Sigmoid colon (tissue), 6 donors: ENCODE measurements at regions not wholly inside any gene's neighbourhood (a gene's known extent, or its start where the extent isn't known, plus 50 kb on each side); places are given as distances from the start of the nearest gene placed in this dataset.

Experiments
- DNase-seq: peaks from one replicate; pipeline ENCODE4 v3.0.0-alpha.2; 2019
- H3K27ac ChIP-seq, 4 donors: fragments of 200-600 bp; sonication (generic); one replicate each; pipeline ENCODE4 v1.5.1; 2016 to 2019; ENCODE audit warnings: mild to moderate bottlenecking in 1 of 4
- H3K27me3 ChIP-seq, 3 donors: fragments of 200-600 bp; sonication (generic); one replicate each; pipeline ENCODE4 v1.5.1; 2019; ENCODE audit warnings: mild to moderate bottlenecking in 1 of 3
- H3K36me3 ChIP-seq, 4 donors: fragments of 200-600 bp; sonication (generic); one replicate each; pipeline ENCODE4 v1.5.1; 2016 to 2019
- H3K4me1 ChIP-seq, 4 donors: fragments of 200-600 bp; sonication (generic); one replicate each; pipeline ENCODE4 v1.5.1; 2017 to 2019
- H3K4me3 ChIP-seq, 4 donors: fragments of 200-600 bp; sonication (generic); one replicate each; pipeline ENCODE4 v1.5.1; 2017 to 2019; ENCODE audit warnings: mild to moderate bottlenecking in 2 of 4, moderate library complexity in 1 of 4
- H3K9me3 ChIP-seq, 4 donors: fragments of 200-600 bp in 3 of 4; sonication (generic) in 3 of 4; one replicate each; pipeline versions ENCODE4 v1.5.1 to v1.6.1; 2013 to 2019
- CTCF ChIP-seq, 4 experiments: fragments of 450-650 bp in 3 of 4; fragments of 200-600 bp in 1 of 4; IDR thresholded peaks; one replicate each; pipeline ENCODE4 v1.5.1; 2016 to 2019; ENCODE audit warnings: antibody characterized with exemption in 4 of 4, mild to moderate bottlenecking in 3 of 4, moderate library complexity in 2 of 4
- EP300 ChIP-seq, 4 donors: sonication (generic); formaldehyde crosslinking; IDR thresholded peaks; one replicate each; pipeline ENCODE4 v1.6.1; 2017; ENCODE audit warnings: antibody characterized with exemption in 4 of 4
- POLR2A ChIP-seq, 2 donors: fragments of 450-650 bp; IDR thresholded peaks; one replicate each; pipeline ENCODE4 v1.6.1; 2016; ENCODE audit warnings: antibody characterized with exemption in 2 of 2, mild to moderate bottlenecking in 2 of 2, moderate library complexity in 2 of 2
- POLR2AphosphoS5 ChIP-seq, 4 donors: sonication (generic); formaldehyde crosslinking; IDR thresholded peaks; one replicate each; pipeline ENCODE4 v1.6.1; 2017; ENCODE audit warnings: antibody characterized with exemption in 4 of 4
- WGBS, 2 donors: extraction: QIAGEN DNeasy Blood & Tissue Kit; methylation state at CpG; one replicate each; pipeline ENCODE4 v1.1.7; 2013; 5-methylcytosine and 5-hydroxymethylcytosine counted together
- intact Hi-C: fragments of 100-400 bp; cut with DNase I; formaldehyde crosslinking; loops from one replicate; pipeline ENCODE4 v1.15.1; 2023
- donor health status: healthy with polysubstance abuse.
- donor health status: healthy.

GRCh38 chr3:168292296-168292695 is 196.6 kb upstream of the GOLIM4 start:
- Histone ChIP-seq H3K4me1 (no peaks in the 10 kb centered on the region), H3K27ac (no peak overlapping the region), H3K27me3 (no peaks in the 10 kb centered on the region), H3K4me3 (no peak overlapping the region), H3K9me3 (no peaks in the 10 kb centered on the region), H3K36me3 (no peaks in the 10 kb centered on the region)
- intact Hi-C loops, result no loop called here
- no peak for TF ChIP-seq POLR2A (IDR thresholded peaks at IDR 0.05)
- no peak for TF ChIP-seq POLR2AphosphoS5 (IDR thresholded peaks at IDR 0.05)
- TF ChIP-seq CTCF (IDR thresholded peaks at IDR 0.05), result no peak
- TF ChIP-seq EP300 (IDR thresholded peaks at IDR 0.05), result no peak
- DNase-seq, result no peak

GRCh38 chr3:168289471-168290008 is 193.8 kb upstream of the GOLIM4 start:
- TF ChIP-seq POLR2A (IDR thresholded peaks at IDR 0.05) (no peak), POLR2AphosphoS5 (IDR thresholded peaks at IDR 0.05) (no peak), EP300 (IDR thresholded peaks at IDR 0.05) (no peak), CTCF (IDR thresholded peaks at IDR 0.05) (no peak)
- Histone ChIP-seq H3K27me3 (no peaks in the 10 kb centered on the region), H3K4me1 (no peaks in the 10 kb centered on the region), H3K27ac (no peak overlapping the region), H3K36me3 (no peaks in the 10 kb centered on the region), H3K9me3 (no peaks in the 10 kb centered on the region), H3K4me3 (no peak overlapping the region)
- DNase-seq, result no peak
- WGBS, 2 donors, result 80% methylated on average over 4 of the region's 4 CpGs
- intact Hi-C loops, result no loop called here

- no peak for TF ChIP-seq POLR2AphosphoS5 (IDR thresholded peaks at IDR 0.05)
- TF ChIP-seq CTCF (IDR thresholded peaks at IDR 0.05), result no peak
- TF ChIP-seq POLR2A (IDR thresholded peaks at IDR 0.05), result no peak
These were observed 193.0 kb upstream of the GOLIM4 start for GRCh38 chr3:168288511-168289401.

GRCh38 chr3:168285506-168285905 is 189.8 kb upstream of the GOLIM4 start:
- H3K4me3 ChIP-seq, result no peak overlapping the region
- H3K27ac ChIP-seq, result no peak overlapping the region
- TF ChIP-seq CTCF (IDR thresholded peaks at IDR 0.05), result no peak
- no peak for TF ChIP-seq POLR2A (IDR thresholded peaks at IDR 0.05)
- TF ChIP-seq POLR2AphosphoS5 (IDR thresholded peaks at IDR 0.05), result no peak
- no peak for TF ChIP-seq EP300 (IDR thresholded peaks at IDR 0.05)
- no peaks in the 10 kb centered on the region for H3K36me3 ChIP-seq
- H3K4me1 ChIP-seq, result no peaks in the 10 kb centered on the region
- intact Hi-C loops, result no loop called here
- WGBS, 2 donors, result 85 to 86% methylated on average over 2 of the region's 2 CpGs
- DNase-seq, result no peak
- no peaks in the 10 kb centered on the region for H3K27me3 ChIP-seq
- no peaks in the 10 kb centered on the region for H3K9me3 ChIP-seq

More at GRCh38 chr3:168288511-168289401, 193.0 kb upstream of the GOLIM4 start:
- H3K27me3 ChIP-seq, result no peaks in the 10 kb centered on the region
- H3K36me3 ChIP-seq, result no peaks in the 10 kb centered on the region
- WGBS, 2 donors, result 75 to 86% methylated on average over 5 of the region's 5 CpGs
- intact Hi-C loops, result no loop called here
- no peak overlapping the region for H3K27ac ChIP-seq
- no peak overlapping the region for H3K4me3 ChIP-seq
- H3K9me3 ChIP-seq, result no peaks in the 10 kb centered on the region
- no peak for DNase-seq
- H3K4me1 ChIP-seq, result no peaks in the 10 kb centered on the region
